Endothelial cell (in vitro differentiated cells): ENCODE measurements at regions not wholly inside any gene's neighbourhood (a gene's known extent, or its start where the extent isn't known, plus 50 kb on each side); places are given as distances from the start of the nearest gene placed in this dataset.

Experiments used
- DNase-seq: peaks from one replicate; pipeline ENCODE4 v3.0.0; 2021; ENCODE audit warnings: low spot score
- H3K27ac Mint-ChIP-seq: one replicate; pipeline ENCODE4 v1.8.0; 2021; ENCODE audit warnings: mixed read lengths, inconsistent platforms; ENCODE audit not compliant: unreplicated experiment
- H3K27me3 Mint-ChIP-seq: one replicate; pipeline ENCODE4 v1.8.0; 2021; ENCODE audit warnings: mild to moderate bottlenecking, moderate library complexity, mixed read lengths, inconsistent platforms; ENCODE audit not compliant: unreplicated experiment
- H3K36me3 Mint-ChIP-seq: one replicate; pipeline ENCODE4 v1.8.0; 2021; ENCODE audit warnings: mild to moderate bottlenecking, low read depth, mixed read lengths, inconsistent platforms; ENCODE audit not compliant: unreplicated experiment
- H3K4me1 Mint-ChIP-seq: one replicate; pipeline ENCODE4 v1.8.0; 2021; ENCODE audit warnings: mild to moderate bottlenecking, mixed read lengths, inconsistent platforms; ENCODE audit not compliant: unreplicated experiment
- H3K4me3 Mint-ChIP-seq: one replicate; pipeline ENCODE4 v1.8.0; 2021; ENCODE audit warnings: mild to moderate bottlenecking, mixed read lengths, inconsistent platforms; ENCODE audit not compliant: unreplicated experiment
- H3K9me3 Mint-ChIP-seq: one replicate; pipeline ENCODE4 v1.8.0; 2021; ENCODE audit warnings: mixed read lengths, inconsistent platforms; ENCODE audit not compliant: unreplicated experiment
- TF ChIP-seq, protein P1 (sequence below): fragments of 200-600 bp; sonication (generic); IDR thresholded peaks from one replicate; pipeline ENCODE4 v1.5.0; 2021; ENCODE audit warnings: antibody characterized with exemption; ENCODE audit not compliant: unreplicated experiment

DNA sequence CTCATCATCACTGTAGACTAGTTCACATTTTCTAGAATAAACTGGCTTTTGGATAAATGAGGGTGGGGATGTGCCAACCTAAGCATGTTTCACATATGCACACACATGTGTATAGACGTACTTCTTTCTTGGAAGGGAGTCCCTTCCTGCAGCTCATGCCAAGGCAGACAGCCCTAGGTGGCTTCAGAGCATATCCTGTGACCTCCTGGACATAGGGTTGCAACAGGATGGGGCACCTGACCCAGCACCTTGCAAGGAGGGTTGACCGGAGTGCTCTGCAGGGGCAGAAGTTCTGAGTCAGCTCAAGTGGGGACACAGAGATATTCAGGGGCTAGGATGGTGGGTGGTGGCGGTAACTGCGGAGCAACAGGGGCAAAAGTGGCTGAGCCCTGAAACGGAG lies 68.6 kb upstream of the RALGAPA2 start:
- H3K4me3 Mint-ChIP-seq, result no peak overlapping the region
- H3K9me3 Mint-ChIP-seq, result no peaks in the 10 kb centered on the region
- H3K27ac Mint-ChIP-seq, result no peak overlapping the region
- no peak for DNase-seq
- no peaks in the 10 kb centered on the region for H3K4me1 Mint-ChIP-seq
- TF ChIP-seq, protein P1, sequence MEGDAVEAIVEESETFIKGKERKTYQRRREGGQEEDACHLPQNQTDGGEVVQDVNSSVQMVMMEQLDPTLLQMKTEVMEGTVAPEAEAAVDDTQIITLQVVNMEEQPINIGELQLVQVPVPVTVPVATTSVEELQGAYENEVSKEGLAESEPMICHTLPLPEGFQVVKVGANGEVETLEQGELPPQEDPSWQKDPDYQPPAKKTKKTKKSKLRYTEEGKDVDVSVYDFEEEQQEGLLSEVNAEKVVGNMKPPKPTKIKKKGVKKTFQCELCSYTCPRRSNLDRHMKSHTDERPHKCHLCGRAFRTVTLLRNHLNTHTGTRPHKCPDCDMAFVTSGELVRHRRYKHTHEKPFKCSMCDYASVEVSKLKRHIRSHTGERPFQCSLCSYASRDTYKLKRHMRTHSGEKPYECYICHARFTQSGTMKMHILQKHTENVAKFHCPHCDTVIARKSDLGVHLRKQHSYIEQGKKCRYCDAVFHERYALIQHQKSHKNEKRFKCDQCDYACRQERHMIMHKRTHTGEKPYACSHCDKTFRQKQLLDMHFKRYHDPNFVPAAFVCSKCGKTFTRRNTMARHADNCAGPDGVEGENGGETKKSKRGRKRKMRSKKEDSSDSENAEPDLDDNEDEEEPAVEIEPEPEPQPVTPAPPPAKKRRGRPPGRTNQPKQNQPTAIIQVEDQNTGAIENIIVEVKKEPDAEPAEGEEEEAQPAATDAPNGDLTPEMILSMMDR, result no peak
- H3K27me3 Mint-ChIP-seq, result no peaks in the 10 kb centered on the region
- no peaks in the 10 kb centered on the region for H3K36me3 Mint-ChIP-seq

GRCh38 chr20:20780127-20780824 lies 67.8 kb upstream of the RALGAPA2 start:
- no peaks in the 10 kb centered on the region for H3K27me3 Mint-ChIP-seq
- no peaks in the 10 kb centered on the region for H3K9me3 Mint-ChIP-seq
- DNase-seq, result no peak
- no peak overlapping the region for H3K27ac Mint-ChIP-seq
- TF ChIP-seq, protein P1, result no peak
- H3K4me3 Mint-ChIP-seq, result no peak overlapping the region
- H3K4me1 Mint-ChIP-seq, result no peaks in the 10 kb centered on the region
- H3K36me3 Mint-ChIP-seq, result no peaks in the 10 kb centered on the region

DNA sequence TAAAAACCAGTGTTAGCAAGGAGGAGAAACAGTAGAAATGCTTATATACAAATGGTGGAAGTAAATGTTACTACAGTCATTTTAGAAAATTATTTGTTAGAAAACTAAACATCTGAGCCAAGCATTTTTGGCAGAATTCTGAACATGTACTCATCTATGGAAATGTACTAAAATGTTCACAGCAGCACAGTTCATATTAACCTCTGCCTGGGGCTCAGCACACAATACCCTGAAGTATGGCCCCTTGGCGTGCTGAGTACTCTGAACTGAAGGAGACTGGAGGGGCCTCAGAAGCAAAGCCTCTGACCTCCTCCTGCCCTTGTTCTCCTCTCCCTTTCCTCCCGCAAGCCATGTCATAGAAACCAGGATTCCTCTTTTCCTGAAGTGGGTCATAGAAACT lies 66.2 kb upstream of the RALGAPA2 start:
- no peak for DNase-seq
- H3K36me3 Mint-ChIP-seq, result no peaks in the 10 kb centered on the region

DNA sequence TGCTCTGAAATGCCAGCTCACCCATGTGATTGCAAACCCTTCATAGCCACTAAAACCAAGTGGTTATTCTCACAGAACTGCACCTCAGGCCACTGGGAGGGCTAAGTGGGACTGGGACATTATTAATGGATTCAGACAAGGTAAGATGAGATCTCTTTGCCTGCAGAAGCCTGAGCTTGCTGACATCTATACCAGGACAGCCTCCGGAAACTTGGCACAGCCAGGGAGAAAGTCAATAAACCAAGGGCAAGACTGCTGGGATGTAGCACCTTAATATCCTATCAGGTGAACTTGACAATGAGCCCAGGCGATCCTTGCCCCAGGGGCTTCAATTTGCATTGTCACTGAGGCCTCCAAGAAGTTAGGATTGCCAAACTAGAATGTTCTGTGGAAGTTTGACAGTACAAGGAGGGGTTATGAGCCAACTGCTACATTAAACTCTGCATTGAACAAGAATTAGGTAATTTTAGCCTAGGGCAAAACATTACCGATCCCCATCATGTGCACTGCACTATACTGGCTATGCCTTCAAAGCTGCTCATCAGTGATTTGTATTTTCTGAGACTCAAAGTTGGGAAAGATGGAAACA lies 60.1 kb upstream of the RALGAPA2 start:
- DNase-seq, result no peak
- TF ChIP-seq, protein P1, result no peak
- H3K27me3 Mint-ChIP-seq, result peaks cover 10% of the 10 kb centered on the region
- H3K9me3 Mint-ChIP-seq, result no peaks in the 10 kb centered on the region
- H3K36me3 Mint-ChIP-seq, result peaks cover 14% of the 10 kb centered on the region
- no peaks in the 10 kb centered on the region for H3K4me1 Mint-ChIP-seq
- no peak overlapping the region for H3K27ac Mint-ChIP-seq
- H3K4me3 Mint-ChIP-seq, result no peak overlapping the region

More for the DNA sequence above, 66.2 kb upstream of the RALGAPA2 start:
- peaks cover 3% of the 10 kb centered on the region for H3K27me3 Mint-ChIP-seq
- TF ChIP-seq, protein P1, result no peak
- H3K4me3 Mint-ChIP-seq, result no peak overlapping the region
- H3K9me3 Mint-ChIP-seq, result no peaks in the 10 kb centered on the region
- H3K4me1 Mint-ChIP-seq, result no peaks in the 10 kb centered on the region
- H3K27ac Mint-ChIP-seq, result no peak overlapping the region

GRCh38 chr20:20768202-20768815 lies 55.9 kb upstream of the RALGAPA2 start:
- H3K36me3 Mint-ChIP-seq, result peaks cover 19% of the 10 kb centered on the region
- peaks cover 9% of the 10 kb centered on the region for H3K4me1 Mint-ChIP-seq
- no peak overlapping the region for H3K27ac Mint-ChIP-seq
- TF ChIP-seq, protein P1, result no peak
- H3K27me3 Mint-ChIP-seq, result peaks cover 10% of the 10 kb centered on the region
- no peak for DNase-seq
- no peak overlapping the region for H3K4me3 Mint-ChIP-seq
- no peaks in the 10 kb centered on the region for H3K9me3 Mint-ChIP-seq
